M059J (cell line): ENCODE measurements at regions not wholly inside any gene's neighbourhood (a gene's known extent, or its start where the extent isn't known, plus 50 kb on each side); places are given as distances from the start of the nearest gene placed in this dataset.

ENCODE experiments used
- DNase-seq: peaks from one replicate; pipeline ENCODE4 v3.0.0-alpha.2; 2012; ENCODE audit warnings: low read depth

DNA sequence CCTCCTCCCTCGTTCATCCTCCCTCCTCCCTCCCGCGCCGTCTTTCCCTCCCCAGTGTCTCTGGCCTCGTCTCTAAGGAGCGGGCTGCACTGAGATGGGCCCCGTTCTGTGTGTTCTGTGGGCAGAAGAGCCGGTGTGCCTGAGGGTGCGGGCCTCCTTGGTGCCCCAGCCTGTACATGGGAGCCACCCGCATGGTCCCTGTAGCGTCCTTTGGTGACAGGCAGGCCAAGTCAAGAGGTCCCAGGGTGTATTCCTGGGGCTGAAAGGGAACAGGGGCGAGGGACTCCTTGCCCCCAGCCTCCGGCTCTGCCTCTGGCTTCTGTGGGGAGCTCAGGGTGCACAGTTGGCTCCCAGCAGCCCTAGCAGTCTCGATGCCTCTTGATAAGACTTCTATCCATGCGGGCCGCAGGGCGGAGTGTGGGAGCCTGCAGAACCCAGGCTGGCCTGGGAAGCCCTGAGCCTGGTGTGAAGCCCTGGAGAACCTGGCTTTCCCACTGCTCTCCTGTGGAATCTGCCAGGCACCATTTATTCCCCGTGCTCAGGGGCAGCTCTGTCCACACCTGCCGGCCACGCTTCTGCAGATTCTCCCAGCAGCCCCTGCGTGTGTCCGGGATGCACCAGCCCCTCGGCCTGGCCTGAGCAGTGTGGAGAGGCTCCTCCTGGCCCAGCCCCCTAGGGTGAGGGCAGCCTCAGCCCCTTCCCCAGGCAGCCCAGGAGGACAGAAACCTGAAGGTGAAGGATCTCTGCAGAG, 181.3 kb downstream of the KIF26A start:
- DNase-seq, result no peak

DNA sequence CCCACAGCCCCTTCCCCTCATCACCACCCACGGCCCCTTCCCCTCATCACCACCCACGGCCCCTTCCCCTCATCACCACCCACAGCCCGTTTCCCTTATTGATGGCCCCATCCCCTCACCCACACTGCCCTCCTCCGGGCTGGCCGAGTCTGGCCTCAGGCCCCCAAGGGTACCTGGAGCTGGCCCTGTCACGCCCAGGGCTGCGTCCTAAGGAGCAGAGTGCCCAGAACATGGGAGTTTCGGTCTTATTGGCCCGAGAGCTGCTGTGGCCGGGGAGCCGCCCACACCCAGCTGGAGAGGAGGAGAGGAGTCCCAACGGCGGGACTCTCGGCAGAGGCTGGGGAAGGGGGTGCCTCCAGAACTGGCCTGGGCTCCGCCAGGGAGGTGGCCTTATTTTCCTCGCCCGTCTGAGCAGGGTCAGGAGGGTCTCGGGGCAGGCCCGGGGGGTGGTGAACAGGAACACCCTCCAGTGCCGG, 182.3 kb downstream of the KIF26A start:
- DNase-seq, result no peak

DNA sequence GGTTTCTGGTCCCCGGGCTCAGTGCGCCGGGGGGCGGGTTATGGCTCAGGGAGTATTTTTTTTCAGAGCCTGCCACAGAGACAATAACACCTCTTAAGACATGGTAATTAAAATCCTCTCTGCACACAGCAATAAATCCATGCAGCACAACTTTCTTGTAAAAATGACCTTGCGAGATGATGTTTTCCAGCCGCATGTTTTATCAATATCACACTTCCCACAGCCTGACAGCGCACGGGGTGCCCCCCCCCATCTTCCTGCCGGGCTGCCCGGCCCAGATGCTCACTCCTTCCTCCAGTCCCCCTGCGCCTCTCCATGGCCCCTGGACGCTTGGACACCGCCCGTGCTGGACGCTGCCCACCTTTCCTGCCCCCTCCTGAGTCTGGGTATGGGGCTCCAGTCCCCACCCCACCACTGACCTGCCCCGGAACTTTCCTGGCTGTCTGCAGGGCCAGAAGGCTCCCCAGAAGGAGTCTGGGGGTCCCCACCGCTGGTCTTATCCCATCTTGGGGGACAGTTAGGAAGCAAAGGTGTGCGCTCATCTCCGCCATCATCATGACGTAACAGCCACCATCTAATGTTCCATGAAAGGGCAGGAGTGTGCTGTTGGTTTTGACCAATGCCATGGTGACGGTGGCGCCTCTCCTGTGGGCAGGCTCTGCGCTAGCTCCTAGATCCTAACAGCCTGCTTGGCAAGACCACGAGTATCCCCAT, 182.9 kb downstream of the KIF26A start:
- DNase-seq, result no peak

DNA sequence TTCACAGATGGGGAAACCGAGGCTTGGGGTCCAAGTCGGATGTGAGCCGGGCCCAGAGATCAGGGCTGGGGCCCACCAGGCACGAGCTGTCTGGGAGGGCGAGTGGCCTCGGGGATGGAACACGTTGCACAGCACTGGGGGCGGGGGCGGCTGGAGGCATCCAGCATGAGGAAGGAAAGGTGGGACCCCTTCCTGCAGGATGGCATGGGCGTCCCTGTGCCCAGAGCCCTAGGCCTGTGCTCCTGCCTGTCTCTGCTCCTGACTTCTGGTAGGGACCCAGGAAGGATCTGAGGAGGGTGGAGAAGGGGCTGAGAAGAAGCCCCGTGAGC, 183.4 kb downstream of the KIF26A start:
- no peak for DNase-seq

DNA sequence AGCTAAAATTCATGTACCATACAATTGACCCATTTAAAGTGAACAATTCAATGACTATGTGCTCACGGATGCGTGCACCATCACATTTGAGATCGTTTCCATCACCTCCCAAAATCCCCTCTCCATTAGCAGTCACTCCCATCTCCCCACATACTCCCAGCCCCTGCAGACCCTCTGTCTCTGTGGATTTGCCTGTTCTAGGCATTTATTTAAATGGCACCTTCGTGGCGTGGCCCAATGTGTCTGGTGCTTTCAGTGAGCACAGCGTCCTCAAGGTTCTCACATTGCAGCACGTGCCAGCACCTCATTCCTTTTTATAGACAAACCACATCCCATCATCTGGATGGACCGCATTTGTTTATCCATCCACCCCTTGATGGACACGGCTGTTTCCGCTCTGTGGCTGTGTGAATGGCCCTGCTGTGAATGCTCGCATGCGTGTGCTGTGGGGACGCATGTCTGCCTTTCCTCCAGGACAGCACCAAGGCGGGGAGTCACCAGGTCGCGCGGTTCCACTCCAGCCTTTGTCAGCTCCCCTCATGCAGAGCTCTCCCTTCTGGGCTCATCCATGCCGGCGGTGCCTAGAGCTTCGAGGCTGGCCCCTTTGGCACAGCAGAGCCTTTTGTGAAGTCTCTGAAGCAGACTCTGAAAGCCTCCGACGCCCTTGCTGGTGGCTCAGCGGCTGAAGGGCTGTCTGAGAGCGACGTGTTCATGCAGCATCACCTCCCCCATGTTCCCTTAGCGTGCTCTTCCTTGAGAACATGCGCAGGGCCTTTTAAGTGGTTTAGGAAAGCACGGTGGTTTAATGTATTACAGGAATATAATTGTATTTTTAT, 184.4 kb downstream of the KIF26A start:
- peak; percentile 6 for DNase-seq

DNA sequence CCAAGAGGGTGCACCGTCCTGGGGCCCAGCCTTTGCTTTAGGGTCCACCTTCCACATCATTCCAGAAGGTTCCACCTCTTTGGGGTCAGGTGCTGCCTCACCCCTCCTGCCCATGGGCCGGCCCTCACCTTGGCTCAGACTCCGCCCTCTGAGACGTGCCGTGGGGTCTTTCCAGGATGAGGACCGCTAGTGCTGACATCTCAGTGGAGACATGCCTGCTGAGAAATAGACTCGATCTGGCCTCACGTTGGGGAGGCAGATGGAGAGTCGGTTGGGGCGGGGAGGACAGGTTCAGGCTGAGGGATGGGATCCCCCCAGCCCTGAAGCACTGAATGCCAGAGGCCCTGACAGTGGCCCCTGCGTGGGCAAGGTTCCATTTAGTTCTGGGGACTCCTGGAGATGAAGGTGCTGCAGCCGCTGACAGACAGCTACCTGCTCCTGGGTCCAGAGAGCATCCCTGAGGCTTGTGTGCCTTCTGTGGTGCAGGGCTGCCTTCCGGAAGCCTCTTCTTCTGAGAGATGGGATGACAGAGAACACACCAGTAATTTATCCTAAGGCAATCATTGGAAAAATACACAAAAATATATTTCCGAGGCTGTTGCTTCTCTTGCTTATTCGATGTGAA, 185.3 kb downstream of the KIF26A start:
- no peak for DNase-seq

- no peak for DNase-seq
These were observed 188.5 kb downstream of the KIF26A start for GRCh38 chr14:104326848-104327247.

- no peak for DNase-seq
These were observed 190.2 kb downstream of the KIF26A start for GRCh38 chr14:104328607-104329006.

DNA sequence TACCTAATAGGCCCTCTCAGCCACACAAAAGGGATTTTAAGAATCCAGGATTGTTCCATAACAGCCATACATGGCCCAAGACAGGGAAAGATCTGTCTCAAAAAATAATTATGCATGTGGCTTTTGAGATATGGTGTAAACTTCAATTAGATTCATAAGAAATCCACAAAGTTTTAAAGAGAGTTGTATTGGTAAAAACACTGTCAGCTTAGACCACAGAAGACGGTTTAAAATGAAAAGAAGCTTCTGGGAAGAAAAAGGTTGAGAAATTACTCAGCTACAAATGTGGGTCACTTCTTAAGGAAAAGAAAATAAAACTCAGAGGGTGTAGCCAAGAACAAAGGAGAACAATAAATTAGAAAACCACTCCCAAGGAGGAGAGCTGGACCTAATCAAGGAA, 191.4 kb downstream of the KIF26A start:
- no peak for DNase-seq

DNA sequence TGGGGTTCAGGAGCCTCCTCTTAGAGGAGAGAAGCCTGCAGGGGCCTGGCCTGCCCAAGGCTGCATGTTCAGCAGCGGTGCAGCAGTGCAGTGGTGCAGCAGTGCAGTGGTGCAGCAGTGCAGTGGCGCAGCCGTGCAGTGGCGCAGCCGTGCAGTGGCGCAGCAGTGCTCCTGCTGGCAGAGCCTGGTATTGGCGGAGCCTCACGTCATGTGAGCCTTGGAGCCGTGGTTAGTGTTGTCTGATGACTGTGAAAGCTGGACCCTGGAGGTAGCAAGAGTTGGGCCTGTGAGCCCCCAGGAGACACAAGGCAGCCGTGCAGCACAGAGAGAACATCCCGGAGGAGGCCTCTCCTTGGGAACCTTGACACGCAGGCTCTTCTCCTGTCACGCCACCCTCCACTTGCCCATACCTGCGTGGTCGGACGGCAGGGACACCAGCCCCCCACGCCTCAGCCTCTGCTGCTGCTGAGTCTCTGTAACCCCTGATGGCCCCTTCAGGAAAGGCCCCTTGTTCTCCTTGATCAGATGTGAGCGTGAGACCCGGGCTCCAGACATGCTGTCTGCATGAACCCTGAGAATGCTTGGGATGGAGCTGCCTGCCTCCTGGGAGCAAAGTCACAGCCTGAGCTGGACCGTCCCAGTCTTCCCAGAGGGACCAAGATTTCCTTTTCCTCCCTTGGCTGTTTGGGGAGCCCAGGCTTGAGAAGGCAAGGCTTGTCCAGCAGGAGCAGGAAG, 193.7 kb downstream of the KIF26A start:
- DNase-seq, result no peak

GRCh38 chr14:104332634-104333270, 194.4 kb downstream of the KIF26A start:
- DNase-seq, result no peak

DNA sequence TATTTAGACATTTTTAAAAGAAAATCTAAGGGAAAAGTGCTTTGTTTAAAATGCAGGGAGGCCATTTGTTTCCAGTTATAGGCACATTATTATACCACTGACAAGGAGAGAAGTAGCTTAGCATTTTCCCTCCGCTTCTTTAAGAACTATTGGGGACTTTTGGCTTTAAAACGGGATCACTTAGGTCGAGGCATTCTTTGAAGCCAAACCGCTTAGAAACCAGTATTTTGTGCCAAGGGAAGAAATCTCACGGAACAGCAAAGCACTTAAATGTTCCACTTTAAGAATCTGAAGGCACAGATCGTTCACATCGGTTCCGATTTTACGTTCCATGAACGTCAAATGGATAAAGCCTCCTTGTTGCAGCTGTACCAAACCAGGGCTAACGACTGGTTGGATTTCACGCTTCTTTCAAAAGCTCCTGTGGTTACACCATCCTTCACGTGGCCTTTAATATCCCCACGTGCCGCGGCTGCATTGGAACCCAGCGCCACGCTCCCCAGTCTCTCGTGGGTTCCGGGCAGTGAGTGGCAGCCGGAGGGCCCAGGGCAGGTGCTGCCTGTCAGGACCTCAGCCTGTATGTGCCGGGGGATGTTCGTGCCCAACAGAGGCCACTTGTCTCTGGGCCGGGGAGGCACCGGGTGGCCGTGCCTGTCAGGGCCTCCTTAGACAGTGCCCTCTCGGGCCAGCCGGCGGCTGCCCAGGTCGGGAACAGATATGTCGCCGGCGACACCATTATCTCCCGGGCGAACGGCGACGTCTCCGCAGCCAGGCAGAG, 195.4 kb downstream of the KIF26A start:
- no peak for DNase-seq

DNA sequence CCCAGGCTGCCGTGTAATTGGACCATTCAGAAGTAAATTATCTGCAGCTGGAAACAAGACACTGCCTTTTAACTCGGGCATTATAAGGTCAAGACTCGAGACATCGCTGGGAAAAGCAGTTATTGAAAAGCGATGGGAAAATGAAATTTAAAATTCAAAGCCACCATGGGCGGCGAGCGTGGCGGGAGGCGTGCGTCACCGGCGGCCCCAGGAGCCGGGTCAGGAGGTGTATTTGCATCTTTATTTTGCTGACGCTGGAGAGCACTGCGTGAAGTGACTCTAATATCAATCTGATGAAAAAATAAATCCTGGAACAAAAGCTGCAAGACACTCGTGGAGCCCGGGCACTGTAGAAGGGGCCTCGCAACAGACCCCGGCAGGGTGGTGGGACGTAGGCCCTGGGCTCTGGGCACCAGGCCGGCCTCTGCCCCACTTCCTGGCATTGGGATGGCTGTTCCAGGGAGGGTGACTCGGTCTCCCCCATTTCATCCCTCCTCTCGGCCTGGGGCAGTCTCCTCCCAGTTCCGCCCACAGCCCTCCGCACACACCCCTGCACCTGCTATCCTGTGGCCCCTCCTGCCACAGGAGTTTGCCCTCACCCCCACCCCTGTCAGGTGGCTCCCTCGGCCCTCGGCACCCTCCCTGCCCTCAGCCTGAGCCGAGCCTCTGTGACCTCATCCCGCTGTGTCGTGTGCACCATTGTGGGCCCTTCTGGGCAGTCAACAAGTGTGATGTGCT, 196.2 kb downstream of the KIF26A start:
- DNase-seq, result no peak

DNA sequence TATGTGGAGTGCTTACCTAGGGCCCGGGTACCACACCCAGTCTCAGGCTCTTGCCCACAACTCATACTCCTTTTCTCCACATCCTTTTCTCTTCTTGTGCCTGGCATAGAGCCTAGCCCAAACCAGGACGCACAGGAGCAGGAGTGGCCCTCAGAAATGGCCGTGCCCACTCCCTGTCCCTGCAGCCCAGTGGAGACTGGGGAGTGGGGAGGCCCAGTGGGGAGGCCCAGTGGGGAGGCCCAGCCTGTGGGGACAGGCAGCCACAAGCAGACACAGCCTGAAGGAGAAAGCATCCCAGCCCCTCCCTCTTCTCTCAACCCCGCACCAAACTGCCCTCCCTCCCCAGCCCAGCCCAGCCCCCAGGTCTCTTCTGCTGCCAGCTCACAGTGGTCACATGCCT, 196.8 kb downstream of the KIF26A start:
- no peak for DNase-seq

DNA sequence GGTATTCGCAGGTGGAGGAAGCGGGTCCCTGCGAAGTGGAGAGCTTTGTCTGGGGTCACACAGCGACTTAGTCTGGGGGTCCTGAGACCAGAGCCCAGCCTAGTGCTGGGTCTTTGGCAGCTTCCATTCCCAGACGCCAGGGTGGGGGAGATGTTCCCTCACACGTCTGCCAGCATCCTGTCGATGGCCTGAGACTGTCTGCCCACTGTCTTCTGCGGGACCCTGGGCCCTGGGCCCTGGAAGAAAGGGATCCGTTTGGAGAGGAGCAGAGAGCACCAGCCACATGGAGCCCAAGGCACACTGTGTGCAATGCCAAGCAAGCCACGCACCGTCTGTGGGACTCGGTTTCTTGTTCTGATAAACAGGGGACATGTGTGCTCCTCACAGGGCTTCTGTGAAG, 197.2 kb downstream of the KIF26A start:
- DNase-seq, result no peak

DNA sequence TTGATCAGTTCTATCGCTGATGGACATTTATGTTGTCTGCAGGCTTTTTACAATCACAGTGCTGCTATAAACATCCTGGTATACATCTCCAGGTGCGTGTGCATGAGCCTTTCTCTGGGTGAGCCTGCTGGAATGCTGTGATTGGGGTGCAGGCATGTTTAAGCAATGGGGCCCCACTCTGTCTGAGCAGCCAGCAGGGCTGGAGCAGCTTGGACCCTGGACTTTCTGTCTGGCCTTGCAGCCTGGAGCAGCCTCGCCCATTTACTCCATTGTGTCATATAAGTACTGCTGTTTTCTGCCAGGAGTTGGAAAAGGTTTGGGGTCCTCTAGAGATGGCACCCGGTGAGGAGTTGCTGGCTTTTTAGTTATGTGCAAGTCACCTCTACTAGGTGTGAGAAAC, 199.0 kb downstream of the KIF26A start:
- DNase-seq, result no peak

GRCh38 chr14:104339361-104339760, 201.0 kb downstream of the KIF26A start:
- no peak for DNase-seq

DNA sequence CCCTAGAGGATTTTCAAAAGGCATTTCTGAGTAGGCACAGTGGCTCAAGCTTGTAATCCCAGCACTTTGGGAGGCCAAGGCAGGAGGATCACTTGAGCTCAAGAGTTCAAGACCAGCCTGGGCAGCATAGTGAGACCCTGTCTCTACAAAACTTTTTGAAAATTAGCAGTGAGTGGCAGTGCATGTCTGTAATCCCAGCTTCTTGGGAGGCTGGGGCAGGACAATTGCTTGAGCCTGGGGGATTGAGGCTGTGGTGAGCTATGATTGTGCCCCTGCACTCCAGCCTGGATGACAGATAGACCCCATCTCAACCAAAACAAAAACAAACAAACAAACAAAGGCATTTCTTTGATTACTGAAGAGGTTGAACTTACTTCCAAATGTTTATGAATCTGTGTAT, 201.4 kb downstream of the KIF26A start:
- DNase-seq, result no peak
